ENCODE measurements at regions not wholly inside any gene's neighbourhood (a gene's known extent, or its start where the extent isn't known, plus 50 kb on each side); places are given as distances from the start of the nearest gene placed in this dataset.

DNA sequence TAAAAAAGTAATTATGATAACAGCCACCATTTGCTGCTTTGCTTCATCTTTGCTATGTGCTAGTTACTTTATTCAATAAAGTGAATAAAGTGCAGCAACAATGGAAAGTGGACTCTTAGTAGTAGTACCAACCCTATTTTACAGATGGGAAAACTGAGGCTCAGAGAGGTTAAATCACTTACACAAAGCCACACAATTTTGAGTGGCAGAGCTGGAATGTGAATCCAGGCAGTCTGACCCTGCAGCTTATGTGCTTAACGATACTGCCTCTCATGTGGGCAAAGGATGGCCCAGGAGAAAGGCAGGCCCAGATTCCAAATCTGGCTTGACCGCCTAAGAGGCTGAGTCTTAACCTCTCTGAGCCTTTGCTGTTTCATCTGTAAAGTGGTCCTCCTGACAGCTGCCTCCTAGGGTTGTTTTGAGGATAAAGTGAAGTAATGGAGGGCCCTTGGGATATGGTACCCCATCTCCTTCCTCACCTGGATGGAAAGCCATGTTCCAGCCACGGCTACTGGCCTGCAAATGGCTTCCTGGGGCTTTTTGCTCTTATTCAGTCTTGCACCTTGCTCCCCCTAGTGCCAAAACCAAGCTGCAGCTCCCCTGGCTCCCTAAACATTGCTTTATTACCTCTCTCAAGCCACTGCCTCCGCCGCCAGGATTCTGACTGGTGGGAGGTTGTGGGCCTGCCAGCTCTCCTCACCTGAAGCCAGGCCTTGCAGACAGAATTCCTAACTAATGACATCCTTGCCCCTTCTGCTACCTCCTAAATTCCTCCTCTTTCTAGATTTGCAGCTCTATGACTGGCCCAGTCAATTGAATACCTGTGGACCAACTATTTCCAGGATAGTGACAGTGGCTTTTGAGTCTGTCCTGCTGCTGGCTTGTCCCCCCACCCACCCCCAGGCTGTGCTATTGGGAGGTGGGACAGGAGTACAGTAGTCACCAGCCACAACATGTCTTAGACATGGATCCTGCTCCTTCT lies 283.3 kb upstream of the PWP1 start (continued):
- TF ChIP-seq, protein P1, sequence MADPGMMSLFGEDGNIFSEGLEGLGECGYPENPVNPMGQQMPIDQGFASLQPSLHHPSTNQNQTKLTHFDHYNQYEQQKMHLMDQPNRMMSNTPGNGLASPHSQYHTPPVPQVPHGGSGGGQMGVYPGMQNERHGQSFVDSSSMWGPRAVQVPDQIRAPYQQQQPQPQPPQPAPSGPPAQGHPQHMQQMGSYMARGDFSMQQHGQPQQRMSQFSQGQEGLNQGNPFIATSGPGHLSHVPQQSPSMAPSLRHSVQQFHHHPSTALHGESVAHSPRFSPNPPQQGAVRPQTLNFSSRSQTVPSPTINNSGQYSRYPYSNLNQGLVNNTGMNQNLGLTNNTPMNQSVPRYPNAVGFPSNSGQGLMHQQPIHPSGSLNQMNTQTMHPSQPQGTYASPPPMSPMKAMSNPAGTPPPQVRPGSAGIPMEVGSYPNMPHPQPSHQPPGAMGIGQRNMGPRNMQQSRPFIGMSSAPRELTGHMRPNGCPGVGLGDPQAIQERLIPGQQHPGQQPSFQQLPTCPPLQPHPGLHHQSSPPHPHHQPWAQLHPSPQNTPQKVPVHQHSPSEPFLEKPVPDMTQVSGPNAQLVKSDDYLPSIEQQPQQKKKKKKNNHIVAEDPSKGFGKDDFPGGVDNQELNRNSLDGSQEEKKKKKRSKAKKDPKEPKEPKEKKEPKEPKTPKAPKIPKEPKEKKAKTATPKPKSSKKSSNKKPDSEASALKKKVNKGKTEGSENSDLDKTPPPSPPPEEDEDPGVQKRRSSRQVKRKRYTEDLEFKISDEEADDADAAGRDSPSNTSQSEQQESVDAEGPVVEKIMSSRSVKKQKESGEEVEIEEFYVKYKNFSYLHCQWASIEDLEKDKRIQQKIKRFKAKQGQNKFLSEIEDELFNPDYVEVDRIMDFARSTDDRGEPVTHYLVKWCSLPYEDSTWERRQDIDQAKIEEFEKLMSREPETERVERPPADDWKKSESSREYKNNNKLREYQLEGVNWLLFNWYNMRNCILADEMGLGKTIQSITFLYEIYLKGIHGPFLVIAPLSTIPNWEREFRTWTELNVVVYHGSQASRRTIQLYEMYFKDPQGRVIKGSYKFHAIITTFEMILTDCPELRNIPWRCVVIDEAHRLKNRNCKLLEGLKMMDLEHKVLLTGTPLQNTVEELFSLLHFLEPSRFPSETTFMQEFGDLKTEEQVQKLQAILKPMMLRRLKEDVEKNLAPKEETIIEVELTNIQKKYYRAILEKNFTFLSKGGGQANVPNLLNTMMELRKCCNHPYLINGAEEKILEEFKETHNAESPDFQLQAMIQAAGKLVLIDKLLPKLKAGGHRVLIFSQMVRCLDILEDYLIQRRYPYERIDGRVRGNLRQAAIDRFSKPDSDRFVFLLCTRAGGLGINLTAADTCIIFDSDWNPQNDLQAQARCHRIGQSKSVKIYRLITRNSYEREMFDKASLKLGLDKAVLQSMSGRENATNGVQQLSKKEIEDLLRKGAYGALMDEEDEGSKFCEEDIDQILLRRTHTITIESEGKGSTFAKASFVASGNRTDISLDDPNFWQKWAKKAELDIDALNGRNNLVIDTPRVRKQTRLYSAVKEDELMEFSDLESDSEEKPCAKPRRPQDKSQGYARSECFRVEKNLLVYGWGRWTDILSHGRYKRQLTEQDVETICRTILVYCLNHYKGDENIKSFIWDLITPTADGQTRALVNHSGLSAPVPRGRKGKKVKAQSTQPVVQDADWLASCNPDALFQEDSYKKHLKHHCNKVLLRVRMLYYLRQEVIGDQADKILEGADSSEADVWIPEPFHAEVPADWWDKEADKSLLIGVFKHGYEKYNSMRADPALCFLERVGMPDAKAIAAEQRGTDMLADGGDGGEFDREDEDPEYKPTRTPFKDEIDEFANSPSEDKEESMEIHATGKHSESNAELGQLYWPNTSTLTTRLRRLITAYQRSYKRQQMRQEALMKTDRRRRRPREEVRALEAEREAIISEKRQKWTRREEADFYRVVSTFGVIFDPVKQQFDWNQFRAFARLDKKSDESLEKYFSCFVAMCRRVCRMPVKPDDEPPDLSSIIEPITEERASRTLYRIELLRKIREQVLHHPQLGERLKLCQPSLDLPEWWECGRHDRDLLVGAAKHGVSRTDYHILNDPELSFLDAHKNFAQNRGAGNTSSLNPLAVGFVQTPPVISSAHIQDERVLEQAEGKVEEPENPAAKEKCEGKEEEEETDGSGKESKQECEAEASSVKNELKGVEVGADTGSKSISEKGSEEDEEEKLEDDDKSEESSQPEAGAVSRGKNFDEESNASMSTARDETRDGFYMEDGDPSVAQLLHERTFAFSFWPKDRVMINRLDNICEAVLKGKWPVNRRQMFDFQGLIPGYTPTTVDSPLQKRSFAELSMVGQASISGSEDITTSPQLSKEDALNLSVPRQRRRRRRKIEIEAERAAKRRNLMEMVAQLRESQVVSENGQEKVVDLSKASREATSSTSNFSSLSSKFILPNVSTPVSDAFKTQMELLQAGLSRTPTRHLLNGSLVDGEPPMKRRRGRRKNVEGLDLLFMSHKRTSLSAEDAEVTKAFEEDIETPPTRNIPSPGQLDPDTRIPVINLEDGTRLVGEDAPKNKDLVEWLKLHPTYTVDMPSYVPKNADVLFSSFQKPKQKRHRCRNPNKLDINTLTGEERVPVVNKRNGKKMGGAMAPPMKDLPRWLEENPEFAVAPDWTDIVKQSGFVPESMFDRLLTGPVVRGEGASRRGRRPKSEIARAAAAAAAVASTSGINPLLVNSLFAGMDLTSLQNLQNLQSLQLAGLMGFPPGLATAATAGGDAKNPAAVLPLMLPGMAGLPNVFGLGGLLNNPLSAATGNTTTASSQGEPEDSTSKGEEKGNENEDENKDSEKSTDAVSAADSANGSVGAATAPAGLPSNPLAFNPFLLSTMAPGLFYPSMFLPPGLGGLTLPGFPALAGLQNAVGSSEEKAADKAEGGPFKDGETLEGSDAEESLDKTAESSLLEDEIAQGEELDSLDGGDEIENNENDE (IDR thresholded peaks at IDR 0.05; ENCODE audit: insufficient replicate concordance, low read length): no peak
- no peak; a peak in 1 of 4 replicates for TF ChIP-seq SIN3A (conservative IDR thresholded peaks at IDR 0.05 in 1 of 2, IDR thresholded peaks at IDR 0.05 in 1 of 2; ENCODE audit: low read depth in 1 of 2, low read length in 2 of 2)
- TF ChIP-seq NANOG (IDR thresholded peaks at IDR 0.05; ENCODE audit: insufficient read depth, low read depth, low read length, poor library complexity, severe bottlenecking): no peak
- TF ChIP-seq RBBP5 (IDR thresholded peaks at IDR 0.05; ENCODE audit: borderline replicate concordance, low read depth, low read length): no peak
- TF ChIP-seq SRF (IDR thresholded peaks at IDR 0.05; ENCODE audit: low read depth, low read length): no peak
- no peak for TF ChIP-seq RFX5 (IDR thresholded peaks at IDR 0.05; ENCODE audit: borderline replicate concordance, low read depth, low read length)
- TF ChIP-seq CBX5 (IDR thresholded peaks at IDR 0.05; ENCODE audit: low read depth, low read length): no peak
- TF ChIP-seq, protein P2, sequence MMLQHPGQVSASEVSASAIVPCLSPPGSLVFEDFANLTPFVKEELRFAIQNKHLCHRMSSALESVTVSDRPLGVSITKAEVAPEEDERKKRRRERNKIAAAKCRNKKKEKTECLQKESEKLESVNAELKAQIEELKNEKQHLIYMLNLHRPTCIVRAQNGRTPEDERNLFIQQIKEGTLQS (IDR thresholded peaks at IDR 0.05; ENCODE audit: insufficient read depth, low read depth, low read length): no peak
- TF ChIP-seq CREB1 (IDR thresholded peaks at IDR 0.05): no peak

All from H1 (cell line).